GM10248 (cell line): ENCODE measurements at regions not wholly inside any gene's neighbourhood (a gene's known extent, or its start where the extent isn't known, plus 50 kb on each side); places are given as distances from the start of the nearest gene placed in this dataset.
"Not testable (repeated sequence)": the region's sequence is repeated elsewhere in the genome, so short reads cannot be mapped to it uniquely, and the experiment has no call there.

Source experiments
- CTCF ChIA-PET: fragments of 300-600 bp; sonication (Branson Sonifier 250); formaldehyde crosslinking; extraction: SDS; loops from one replicate; lab custom pipeline; 2021; ENCODE audit warnings: antibody characterized with exemption; lab: Yijun Ruan, JAX
- POLR2A ChIA-PET: fragments of 350-650 bp; sonication (Branson Sonifier 250); formaldehyde crosslinking; extraction: SDS; loops from one replicate; lab custom pipeline; 2020; ENCODE audit warnings: antibody characterized with exemption; lab: Yijun Ruan, JAX
- DNase-seq: peaks from one replicate; pipeline ENCODE4 v3.0.0; 2012; ENCODE audit errors: extremely low spot score
- CTCF ChIP-seq: IDR thresholded peaks from 2 replicates; pipeline ENCODE4 v1.5.1; 2012; ENCODE audit warnings: mild to moderate bottlenecking, low read depth; ENCODE audit errors: extremely low read depth, missing control alignments, control extremely low read depth

- DNase-seq, result no peak
- ChIA-PET CTCF (no interaction called here), POLR2A (no interaction called here)
- no peak for TF ChIP-seq CTCF
Measured at GRCh38 chr20:55538261-55538908, 466.9 kb downstream of the CBLN4 start.

GRCh38 chr20:55535366-55535765, 470.0 kb downstream of the CBLN4 start:
- ChIA-PET POLR2A (no interaction called here), CTCF (interaction anchor here (0.7 kb wide), 1 partner anchor 11 kb away, joined by 3 read pairs; no protein-coding TSS in a partner anchor)
- DNase-seq, result no peak
- no peak for TF ChIP-seq CTCF

- no peak for TF ChIP-seq CTCF
- ChIA-PET POLR2A (no interaction called here), CTCF (no interaction called here)
- DNase-seq, result no peak
Measured at GRCh38 chr20:55533632-55534031, 471.7 kb downstream of the CBLN4 start.

- POLR2A ChIA-PET, result no interaction called here
- no peak for DNase-seq
- TF ChIP-seq CTCF, result no peak
- CTCF ChIA-PET, result no interaction called here
Measured at GRCh38 chr20:55530763-55531162, 474.6 kb downstream of the CBLN4 start.

- DNase-seq, result no peak
- TF ChIP-seq CTCF, result no peak
- POLR2A ChIA-PET, result no interaction called here
- CTCF ChIA-PET, result no interaction called here
Measured at GRCh38 chr20:55528482-55528881, 476.8 kb downstream of the CBLN4 start.

- ChIA-PET CTCF (no interaction called here), POLR2A (no interaction called here)
- DNase-seq, result no peak
- no peak for TF ChIP-seq CTCF
Measured at GRCh38 chr20:55522296-55522815, 483.0 kb downstream of the CBLN4 start.

GRCh38 chr20:55517584-55517983, 487.7 kb downstream of the CBLN4 start:
- DNase-seq, POLR2A ChIA-PET: not testable (repeated sequence)

More at GRCh38 chr20:55517584-55517983, 487.7 kb downstream of the CBLN4 start:
- CTCF ChIA-PET, result not testable (repeated sequence)
